Breast epithelium (tissue), 3 donors: ENCODE measurements at regions not wholly inside any gene's neighbourhood (a gene's known extent, or its start where the extent isn't known, plus 50 kb on each side); places are given as distances from the start of the nearest gene placed in this dataset.

Experiments
- CTCF ChIP-seq, 3 donors: fragments of 450-650 bp; IDR thresholded peaks; one replicate each; pipeline ENCODE4 v1.5.1; 2016 to 2017; ENCODE audit warnings: antibody characterized with exemption in 3 of 3, mild to moderate bottlenecking in 3 of 3, moderate library complexity in 3 of 3
- POLR2A ChIP-seq: fragments of 450-650 bp; IDR thresholded peaks from one replicate; pipeline ENCODE4 v1.6.1; 2016; ENCODE audit warnings: antibody characterized with exemption, mild to moderate bottlenecking, moderate library complexity

- TF ChIP-seq POLR2A (no peak), CTCF (IDR thresholded peaks at IDR 0.05) (no peak)
These were observed 121.8 kb upstream of the SESN3 start for GRCh38 chr11:95352733-95353346.
